Right lobe of liver (tissue), 6 donors: ENCODE measurements at regions not wholly inside any gene's neighbourhood (a gene's known extent, or its start where the extent isn't known, plus 50 kb on each side); places are given as distances from the start of the nearest gene placed in this dataset.

ENCODE experiments used
- ATAC-seq, 4 donors: fragments of 200-7000 bp; cut with Tn5 transposase; one replicate each; pipeline ENCODE4 v1.9.1; 2020; ENCODE audit warnings: mild to moderate bottlenecking in 4 of 4, moderate library complexity in 4 of 4
- DNase-seq, 3 donors: peaks; one replicate each; pipeline ENCODE4 v3.0.0-alpha.2; 2020
- H3K27ac ChIP-seq, 3 donors: fragments of 200-600 bp; one replicate each; pipeline ENCODE4 v1.8.0; 2022
- H3K27me3 ChIP-seq, 2 donors: fragments of 200-600 bp; one replicate each; pipeline ENCODE4 v1.8.0; 2022
- H3K36me3 ChIP-seq, 4 donors: fragments of 200-600 bp; sonication (generic) in 1 of 4; one replicate each; pipeline versions ENCODE4 v1.5.1 to v1.8.0; 2017 to 2022; ENCODE audit warnings: control low read depth in 1 of 4
- H3K4me1 ChIP-seq, 4 donors: fragments of 200-600 bp; sonication (generic) in 1 of 4; one replicate each; pipeline versions ENCODE4 v1.5.1 to v1.8.0; 2017 to 2022; ENCODE audit warnings: control low read depth in 1 of 4
- H3K4me3 ChIP-seq, 3 donors: fragments of 200-600 bp; one replicate each; pipeline ENCODE4 v1.8.0; 2022
- H3K9me3 ChIP-seq, 4 donors: fragments of 200-600 bp; sonication (generic) in 1 of 4; one replicate each; pipeline versions ENCODE4 v1.5.1 to v1.8.0; 2017 to 2022; ENCODE audit warnings: control low read depth in 1 of 4
- CTCF ChIP-seq, 4 donors: fragments of 200-600 bp in 3 of 4; fragments of 450-650 bp in 1 of 4; IDR thresholded peaks; one replicate each; pipeline versions ENCODE4 v1.5.1 to v1.8.0; 2016 to 2022; ENCODE audit warnings: antibody characterized with exemption in 4 of 4, mild to moderate bottlenecking in 2 of 4
- POLR2A ChIP-seq: fragments of 450-650 bp; IDR thresholded peaks from one replicate; pipeline ENCODE4 v1.6.1; 2017; ENCODE audit warnings: antibody characterized with exemption, mild to moderate bottlenecking
- WGBS: methylation state at CpG from one replicate; pipeline ENCODE4 v1.1.6; 2018; ENCODE audit warnings: low coverage, low lambda C conversion rate; ENCODE audit not compliant: insufficient coverage; ENCODE audit errors: missing lambda C conversion rate; 5-methylcytosine and 5-hydroxymethylcytosine counted together
- intact Hi-C, 2 donors: fragments of 100-400 bp; cut with DNase I; formaldehyde crosslinking; loops; one replicate each; pipeline versions ENCODE4 v1.11.2 to v1.14.1; 2022
- donor health status: DM: no; HTN: yes; CAD: no.
- donor health status: DM: no; HTN: no; CAD: no.
- donor health status: DM: no; HTN: no; CAD: no.
- donor health status: DM: no; HTN: yes; CAD: no.
- donor health status: DM: no; HTN: yes; CAD: no.

- intact Hi-C loops, result no loop called here
- Histone ChIP-seq H3K9me3 (no peaks in the 10 kb centered on the region), H3K27me3 (no peaks in the 10 kb centered on the region), H3K36me3 (no peaks in the 10 kb centered on the region), H3K27ac (no peak overlapping the region), H3K4me1 (no peaks in the 10 kb centered on the region), H3K4me3 (no peak overlapping the region)
- no peak for DNase-seq
- WGBS, result 23% methylated on average over 2 of the region's 2 CpGs
- no peak for ATAC-seq
- TF ChIP-seq POLR2A (no peak), CTCF (IDR thresholded peaks at IDR 0.05) (no peak)
These were observed 112.4 kb upstream of the SPRY1 start for GRCh38 chr4:123284168-123284567.

GRCh38 chr4:123286903-123287466 is 109.6 kb upstream of the SPRY1 start:
- H3K27ac ChIP-seq, result no peak overlapping the region
- intact Hi-C loops, result no loop called here
- no peaks in the 10 kb centered on the region for H3K4me1 ChIP-seq
- H3K36me3 ChIP-seq, result no peaks in the 10 kb centered on the region
- ATAC-seq, result no peak
- TF ChIP-seq CTCF (IDR thresholded peaks at IDR 0.05), result no peak
- TF ChIP-seq POLR2A, result no peak
- WGBS, result 100% methylated on average over 1 of the region's 2 CpGs
- DNase-seq, result no peak
- no peak overlapping the region for H3K4me3 ChIP-seq
- no peaks in the 10 kb centered on the region for H3K9me3 ChIP-seq
- no peaks in the 10 kb centered on the region for H3K27me3 ChIP-seq

- Histone ChIP-seq H3K4me1 (no peaks in the 10 kb centered on the region), H3K9me3 (no peaks in the 10 kb centered on the region), H3K36me3 (no peaks in the 10 kb centered on the region), H3K27me3 (no peaks in the 10 kb centered on the region), H3K27ac (no peak overlapping the region), H3K4me3 (no peak overlapping the region)
- intact Hi-C loops, result no loop called here
- no peak for ATAC-seq
- WGBS, result 95% methylated on average over 3 of the region's 3 CpGs
- no peak for TF ChIP-seq CTCF (IDR thresholded peaks at IDR 0.05)
- no peak for TF ChIP-seq POLR2A
- no peak for DNase-seq
These were observed 108.1 kb upstream of the SPRY1 start for GRCh38 chr4:123288309-123289025.

GRCh38 chr4:123291329-123291728 is 105.3 kb upstream of the SPRY1 start:
- ATAC-seq (no peak), DNase-seq (no peak)
- no peak overlapping the region for H3K27ac ChIP-seq
- TF ChIP-seq POLR2A (no peak), CTCF (IDR thresholded peaks at IDR 0.05) (no peak)
- H3K27me3 ChIP-seq, result no peaks in the 10 kb centered on the region
- no peaks in the 10 kb centered on the region for H3K36me3 ChIP-seq
- H3K4me1 ChIP-seq, result no peaks in the 10 kb centered on the region
- no peak overlapping the region for H3K4me3 ChIP-seq
- no peaks in the 10 kb centered on the region for H3K9me3 ChIP-seq
- intact Hi-C loops, result no loop called here
